ENCODE measurements at regions not wholly inside any gene's neighbourhood (a gene's known extent, or its start where the extent isn't known, plus 50 kb on each side); places are given as distances from the start of the nearest gene placed in this dataset.

GRCh38 chr3:177609613-177610012, 412.3 kb upstream of the TBL1XR1 start:
- no peaks in the 10 kb centered on the region for H4K20me1 ChIP-seq (ENCODE audit: insufficient read depth)

GRCh38 chr3:177610262-177610661, 413.0 kb upstream of the TBL1XR1 start:
- no peak overlapping the region for H3K4me2 ChIP-seq (ENCODE audit: low read length)
- no peaks in the 10 kb centered on the region for H4K20me1 ChIP-seq (ENCODE audit: insufficient read depth)
- no peak overlapping the region for H3K9ac ChIP-seq (ENCODE audit: low read length)
- no peak overlapping the region for H2AFZ ChIP-seq (ENCODE audit: low read depth, low read length)
- H3K4me3 ChIP-seq (ENCODE audit: low read length): no peak overlapping the region
- no peaks in the 10 kb centered on the region for H3K36me3 ChIP-seq (ENCODE audit: insufficient read depth, low read length)
- H3F3A ChIP-seq (ENCODE audit: insufficient read depth, low read length, poor library complexity, severe bottlenecking): no peaks in the 10 kb centered on the region
- no peaks in the 10 kb centered on the region for H3K79me2 ChIP-seq (replicated peaks; ENCODE audit: insufficient read depth, low read length)
- no peaks in the 10 kb centered on the region for H3K27me3 ChIP-seq (ENCODE audit: insufficient read depth, low read depth, low read length)
- no peaks in the 10 kb centered on the region for H3K9me2 ChIP-seq (ENCODE audit: insufficient read depth, low read length)
- H3K9me3 ChIP-seq (ENCODE audit: low read length): no peaks in the 10 kb centered on the region
- no peak overlapping the region for H3K27ac ChIP-seq (ENCODE audit: low read length)
- TF ChIP-seq TAF1 (IDR thresholded peaks at IDR 0.05; ENCODE audit: low read depth): no peak
- TF ChIP-seq REST (IDR thresholded peaks at IDR 0.05; ENCODE audit: borderline replicate concordance): no peak
- no peak for TF ChIP-seq SMC3 (conservative IDR thresholded peaks at IDR 0.05; ENCODE audit: poor library complexity)
- no peak for TF ChIP-seq POLR2AphosphoS5 (IDR thresholded peaks at IDR 0.05)
- TF ChIP-seq MXI1 (conservative IDR thresholded peaks at IDR 0.05; ENCODE audit: poor library complexity, severe bottlenecking): no peak
- no peak for TF ChIP-seq EP300 (conservative IDR thresholded peaks at IDR 0.05; ENCODE audit: poor library complexity, severe bottlenecking)
- no peak for TF ChIP-seq EZH2 (IDR thresholded peaks at IDR 0.05; ENCODE audit: borderline replicate concordance, insufficient read depth, low read length, poor library complexity, severe bottlenecking)
- no peak for TF ChIP-seq RAD21 (conservative IDR thresholded peaks at IDR 0.05)

More at GRCh38 chr3:177609613-177610012, 412.3 kb upstream of the TBL1XR1 start:
- Histone ChIP-seq H2AFZ (ENCODE audit: low read depth, low read length) (no peak overlapping the region), H3K27me3 (ENCODE audit: insufficient read depth, low read depth, low read length) (no peaks in the 10 kb centered on the region), H3K9me3 (ENCODE audit: low read length) (no peaks in the 10 kb centered on the region), H3F3A (ENCODE audit: insufficient read depth, low read length, poor library complexity, severe bottlenecking) (no peaks in the 10 kb centered on the region), H3K36me3 (ENCODE audit: insufficient read depth, low read length) (no peaks in the 10 kb centered on the region), H3K4me2 (ENCODE audit: low read length) (no peak overlapping the region), H3K9ac (ENCODE audit: low read length) (no peak overlapping the region), H3K9me2 (ENCODE audit: insufficient read depth, low read length) (no peaks in the 10 kb centered on the region), H3K79me2 (replicated peaks; ENCODE audit: insufficient read depth, low read length) (no peaks in the 10 kb centered on the region), H3K4me3 (ENCODE audit: low read length) (no peak overlapping the region), H3K27ac (ENCODE audit: low read length) (no peak overlapping the region)
- TF ChIP-seq REST (IDR thresholded peaks at IDR 0.05; ENCODE audit: borderline replicate concordance): no peak
- TF ChIP-seq SMC3 (conservative IDR thresholded peaks at IDR 0.05; ENCODE audit: poor library complexity): no peak
- no peak for TF ChIP-seq RAD21 (conservative IDR thresholded peaks at IDR 0.05)
- TF ChIP-seq TAF1 (IDR thresholded peaks at IDR 0.05; ENCODE audit: low read depth): no peak
- no peak for TF ChIP-seq EZH2 (IDR thresholded peaks at IDR 0.05; ENCODE audit: borderline replicate concordance, insufficient read depth, low read length, poor library complexity, severe bottlenecking)
- no peak for TF ChIP-seq POLR2AphosphoS5 (IDR thresholded peaks at IDR 0.05)
- TF ChIP-seq EP300 (conservative IDR thresholded peaks at IDR 0.05; ENCODE audit: poor library complexity, severe bottlenecking): no peak
- no peak for TF ChIP-seq MXI1 (conservative IDR thresholded peaks at IDR 0.05; ENCODE audit: poor library complexity, severe bottlenecking)
- TF ChIP-seq CTCF (IDR thresholded peaks at IDR 0.05; ENCODE audit: poor library complexity, severe bottlenecking): no peak

All from neural cell (in vitro differentiated cells).